OCI-LY7 (cell line): ENCODE measurements at regions not wholly inside any gene's neighbourhood (a gene's known extent, or its start where the extent isn't known, plus 50 kb on each side); places are given as distances from the start of the nearest gene placed in this dataset.

Source experiments
- BruUV-seq: library from RNA; stranded (reverse); fragments of 400-500 nt; replicated peaks from 2 replicates; lab custom pipeline; 2021; lab: Mats Ljungman, UMichigan
- CTCF ChIA-PET: fragments of 300-600 bp; sonication (Branson Sonifier 250); formaldehyde crosslinking; loops from one replicate; lab custom pipeline; 2022; ENCODE audit warnings: antibody characterized with exemption; ENCODE audit not compliant: unreplicated experiment; lab: Charles Lee
- POLR2A ChIA-PET: fragments of 300-600 bp; sonication (Branson Sonifier 250); formaldehyde crosslinking; loops from one replicate; lab custom pipeline; 2022; ENCODE audit warnings: antibody characterized with exemption; lab: Charles Lee
- DNase-seq: peaks from one replicate; pipeline ENCODE4 v3.0.0-alpha.2; 2015; ENCODE audit warnings: low spot score
- H2AFZ ChIP-seq: fragments of 200-600 bp; sonication (generic), shearing (Covaris generic); 2 replicates; pipeline ENCODE4 v1.6.1; 2014; ENCODE audit warnings: mild to moderate bottlenecking, antibody characterized with exemption, low read length, moderate library complexity
- H3K27ac ChIP-seq: fragments of 200-600 bp; sonication (generic); 2 replicates; pipeline ENCODE4 v1.5.1; 2014; ENCODE audit warnings: mixed run types, low read depth, mild to moderate bottlenecking, moderate library complexity, low read length, inconsistent platforms; ENCODE audit not compliant: poor library complexity, severe bottlenecking
- H3K36me3 ChIP-seq: fragments of 200-600 bp; sonication (generic); 2 replicates; pipeline ENCODE4 v1.6.1; 2014; ENCODE audit warnings: mild to moderate bottlenecking, antibody characterized with exemption, low read length, moderate library complexity, mixed read lengths; ENCODE audit not compliant: insufficient read depth
- H3K4me1 ChIP-seq: fragments of 200-600 bp; sonication (generic); 2 replicates; pipeline ENCODE4 v1.5.1; 2014; ENCODE audit warnings: mild to moderate bottlenecking, low read length; ENCODE audit not compliant: insufficient read depth, poor library complexity, severe bottlenecking
- H3K4me2 ChIP-seq: fragments of 200-600 bp; sonication (generic); 2 replicates; pipeline ENCODE4 v1.6.1; 2014; ENCODE audit warnings: mild to moderate bottlenecking, low read length
- H3K4me3 ChIP-seq: fragments of 200-600 bp; sonication (generic); 2 replicates; pipeline ENCODE4 v1.5.1; 2014; ENCODE audit warnings: mild to moderate bottlenecking, low read depth, low read length; ENCODE audit not compliant: poor library complexity, severe bottlenecking
- H3K79me2 ChIP-seq: fragments of 200-600 bp; sonication (generic); 2 replicates; pipeline ENCODE4 v1.6.1; 2016; ENCODE audit warnings: low read depth, mild to moderate bottlenecking, low read length, moderate library complexity, mixed read lengths; ENCODE audit not compliant: insufficient read depth
- H3K9me2 ChIP-seq: fragments of 200-600 bp; sonication (generic); 2 replicates; pipeline ENCODE4 v1.6.1; 2016; ENCODE audit warnings: mild to moderate bottlenecking, low read length, mixed read lengths; ENCODE audit not compliant: insufficient read depth
- H3K9me3 ChIP-seq: fragments of 200-600 bp; sonication (generic); 2 replicates; pipeline ENCODE4 v1.6.1; 2014; ENCODE audit warnings: mild to moderate bottlenecking, mixed run types, low read length, mixed read lengths
- H4K20me1 ChIP-seq: fragments of 200-600 bp; sonication (generic); 2 replicates; pipeline ENCODE4 v1.6.1; 2014; ENCODE audit warnings: mild to moderate bottlenecking, antibody characterized with exemption, low read length, moderate library complexity, mixed read lengths; ENCODE audit not compliant: insufficient read depth
- CTCF ChIP-seq: fragments of 200-600 bp; sonication (generic); conservative IDR thresholded peaks from 2 replicates; pipeline ENCODE4 v1.5.1; 2014; ENCODE audit warnings: mild to moderate bottlenecking, antibody characterized with exemption, low read length, moderate library complexity, mixed read lengths
- EZH2phosphoT487 ChIP-seq: fragments of 200-600 bp; sonication (generic); IDR thresholded peaks from 2 replicates; pipeline ENCODE4 v1.6.1; 2018; ENCODE audit warnings: low read depth, borderline replicate concordance, mild to moderate bottlenecking, mixed run types, antibody characterized with exemption, low read length, moderate library complexity, mixed read lengths
- intact Hi-C: fragments of 100-400 bp; cut with micrococcal nuclease; formaldehyde crosslinking; loops from one replicate; pipeline ENCODE4 v1.10.0; 2022; ENCODE audit not compliant: unreplicated experiment

- DNase-seq: peak; percentile 50
- BruUV-seq: no TSS peak
- Histone ChIP-seq H3K4me2 (no peak overlapping the region), H3K9me2 (no peaks in the 10 kb centered on the region), H3K9me3 (no peaks in the 10 kb centered on the region), H3K27ac (no peak overlapping the region), H4K20me1 (no peaks in the 10 kb centered on the region; the same call in 1 of the 2 replicates), H3K79me2 (no peaks in the 10 kb centered on the region), H3K4me3 (no peak overlapping the region), H2AFZ (no peak overlapping the region), H3K4me1 (no peaks in the 10 kb centered on the region), H3K36me3 (no peaks in the 10 kb centered on the region)
- intact Hi-C loops: loop anchor here (10.0 kb wide), 2 partner anchors 245 to 275 kb away; no protein-coding TSS in a partner anchor
- ChIA-PET CTCF (interaction anchor here (1.0 kb wide), 1 partner anchor 9 kb away, joined by 3 read pairs; no protein-coding TSS in a partner anchor), POLR2A (no interaction called here)
- TF ChIP-seq CTCF (peak; percentile 92), EZH2phosphoT487 (no peak)
Measured at GRCh38 chr2:121080013-121080772, 204.8 kb downstream of the TFCP2L1 start.

GRCh38 chr2:121081701-121082100, 203.3 kb downstream of the TFCP2L1 start:
- H2AFZ ChIP-seq: no peak overlapping the region
- intact Hi-C loops: loop anchor here (10.0 kb wide), 2 partner anchors 243 to 273 kb away; no protein-coding TSS in a partner anchor
- no peaks in the 10 kb centered on the region for H3K9me2 ChIP-seq
- ChIA-PET POLR2A (no interaction called here), CTCF (no interaction called here)
- H4K20me1 ChIP-seq: no peaks in the 10 kb centered on the region; the same call in 1 of the 2 replicates
- no peaks in the 10 kb centered on the region for H3K9me3 ChIP-seq
- no peak overlapping the region for H3K4me2 ChIP-seq
- no peak overlapping the region for H3K4me3 ChIP-seq
- TF ChIP-seq CTCF: no peak
- no peak for TF ChIP-seq EZH2phosphoT487
- DNase-seq: no peak
- no peaks in the 10 kb centered on the region for H3K36me3 ChIP-seq
- H3K27ac ChIP-seq: no peak overlapping the region
- no TSS peak for BruUV-seq
- no peaks in the 10 kb centered on the region for H3K79me2 ChIP-seq
- H3K4me1 ChIP-seq: no peaks in the 10 kb centered on the region

- DNase-seq: no peak
- no peak for TF ChIP-seq EZH2phosphoT487
- no peak for TF ChIP-seq CTCF
- H3K9me2 ChIP-seq: no peaks in the 10 kb centered on the region
- no peaks in the 10 kb centered on the region for H3K79me2 ChIP-seq
- H3K36me3 ChIP-seq: no peaks in the 10 kb centered on the region
- H3K9me3 ChIP-seq: no peaks in the 10 kb centered on the region
- no peaks in the 10 kb centered on the region for H3K4me1 ChIP-seq
- intact Hi-C loops: loop anchor here (10.0 kb wide), 2 partner anchors 243 to 273 kb away; no protein-coding TSS in a partner anchor
- no peak overlapping the region for H3K4me2 ChIP-seq
- H2AFZ ChIP-seq: no peak overlapping the region
- BruUV-seq: no TSS peak
- H4K20me1 ChIP-seq: no peaks in the 10 kb centered on the region; the same call in 1 of the 2 replicates
- no peak overlapping the region for H3K27ac ChIP-seq
- ChIA-PET CTCF (no interaction called here), POLR2A (no interaction called here)
- no peak overlapping the region for H3K4me3 ChIP-seq
Measured at GRCh38 chr2:121082191-121082590, 202.8 kb downstream of the TFCP2L1 start.
